HEK293T (cell line): ENCODE measurements at regions not wholly inside any gene's neighbourhood (a gene's known extent, or its start where the extent isn't known, plus 50 kb on each side); places are given as distances from the start of the nearest gene placed in this dataset.

Source experiments
- BHLHE40 ChIP-seq: fragments of 450-650 bp; IDR thresholded peaks from 2 replicates; pipeline ENCODE4 v1.6.1; 2016; ENCODE audit warnings: mild to moderate bottlenecking, moderate library complexity, borderline replicate concordance
- FOXK2 ChIP-seq: fragments of 450-650 bp; IDR thresholded peaks from 2 replicates; pipeline ENCODE4 v1.6.1; 2016; ENCODE audit warnings: mild to moderate bottlenecking
- L3MBTL2 ChIP-seq: fragments of 450-650 bp; conservative IDR thresholded peaks from 2 replicates; pipeline ENCODE4 v1.6.1; 2016; ENCODE audit warnings: mild to moderate bottlenecking
- PKNOX1 ChIP-seq: fragments of 450-650 bp; IDR thresholded peaks from 2 replicates; pipeline ENCODE4 v1.6.1; 2016
- SUZ12 ChIP-seq: fragments of 450-650 bp; IDR thresholded peaks from 2 replicates; pipeline ENCODE4 v1.6.1; 2016; ENCODE audit warnings: mild to moderate bottlenecking

GRCh38 chr4:24321616-24322015 lies 262.7 kb downstream of the DHX15 start:
- no peak for TF ChIP-seq SUZ12
- no peak for TF ChIP-seq L3MBTL2
- TF ChIP-seq FOXK2: no peak
- TF ChIP-seq PKNOX1: no peak
- TF ChIP-seq BHLHE40: no peak
